ENCODE measurements at regions not wholly inside any gene's neighbourhood (a gene's known extent, or its start where the extent isn't known, plus 50 kb on each side); places are given as distances from the start of the nearest gene placed in this dataset.
A peak's percentile ranks its signal among the peaks of the same experiment; 100 is the strongest.

DNA sequence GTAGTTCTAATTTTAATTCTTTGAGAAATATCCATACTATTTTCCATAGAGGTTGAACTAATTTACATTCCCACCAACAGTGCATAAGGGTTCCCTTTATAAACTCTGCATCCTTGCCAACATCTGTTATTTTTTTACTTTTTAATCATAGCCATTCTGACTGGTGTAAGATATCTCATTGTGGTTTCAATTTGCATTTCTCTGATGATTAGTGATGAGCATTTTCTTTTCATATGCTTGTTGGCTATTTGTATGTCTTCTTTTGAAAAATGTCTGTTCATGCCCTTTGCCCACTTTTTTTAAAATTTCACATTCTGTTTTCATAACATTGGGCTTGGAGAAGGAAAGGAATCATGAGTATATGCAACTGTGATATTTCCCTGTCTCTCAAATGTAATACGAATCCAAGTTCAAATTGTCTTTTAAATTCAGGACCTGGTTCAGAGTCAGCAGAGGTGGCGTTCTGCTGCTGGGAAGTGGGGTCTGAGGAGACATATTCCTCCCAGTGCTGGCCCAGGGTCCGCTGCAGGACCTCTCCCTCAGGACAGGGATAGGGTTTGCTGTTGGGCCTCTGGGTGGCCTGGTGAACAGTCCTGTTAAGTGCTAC lies 81.2 kb upstream of the ETV6 start:
- Mint-ChIP-seq H3K4me3 (no peak overlapping the region), H3K36me3 (no peaks in the 10 kb centered on the region), H3K27me3 (ENCODE audit: insufficient read depth, low read depth) (peaks cover 3% of the 10 kb centered on the region), H3K4me1 (peaks cover 14% of the 10 kb centered on the region), H3K27ac (peak overlapping the region; percentile 37), H3K9me3 (peaks cover 5% of the 10 kb centered on the region)
- H3K27ac ChIP-seq, result no peak overlapping the region
- TF ChIP-seq, protein P1, sequence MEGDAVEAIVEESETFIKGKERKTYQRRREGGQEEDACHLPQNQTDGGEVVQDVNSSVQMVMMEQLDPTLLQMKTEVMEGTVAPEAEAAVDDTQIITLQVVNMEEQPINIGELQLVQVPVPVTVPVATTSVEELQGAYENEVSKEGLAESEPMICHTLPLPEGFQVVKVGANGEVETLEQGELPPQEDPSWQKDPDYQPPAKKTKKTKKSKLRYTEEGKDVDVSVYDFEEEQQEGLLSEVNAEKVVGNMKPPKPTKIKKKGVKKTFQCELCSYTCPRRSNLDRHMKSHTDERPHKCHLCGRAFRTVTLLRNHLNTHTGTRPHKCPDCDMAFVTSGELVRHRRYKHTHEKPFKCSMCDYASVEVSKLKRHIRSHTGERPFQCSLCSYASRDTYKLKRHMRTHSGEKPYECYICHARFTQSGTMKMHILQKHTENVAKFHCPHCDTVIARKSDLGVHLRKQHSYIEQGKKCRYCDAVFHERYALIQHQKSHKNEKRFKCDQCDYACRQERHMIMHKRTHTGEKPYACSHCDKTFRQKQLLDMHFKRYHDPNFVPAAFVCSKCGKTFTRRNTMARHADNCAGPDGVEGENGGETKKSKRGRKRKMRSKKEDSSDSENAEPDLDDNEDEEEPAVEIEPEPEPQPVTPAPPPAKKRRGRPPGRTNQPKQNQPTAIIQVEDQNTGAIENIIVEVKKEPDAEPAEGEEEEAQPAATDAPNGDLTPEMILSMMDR (IDR thresholded peaks at IDR 0.05), result no peak
- TF ChIP-seq EZH2phosphoT487 (IDR thresholded peaks at IDR 0.05) (no peak), EZH2 (IDR thresholded peaks at IDR 0.05) (no peak)
- H3K4me2 ChIP-seq, result no peak overlapping the region
- H2AFZ ChIP-seq (replicated peaks), result no peak overlapping the region
- no peaks in the 10 kb centered on the region for H3K4me1 ChIP-seq
- H3K9me3 ChIP-seq (ENCODE audit: low read depth), result no peaks in the 10 kb centered on the region
- H3K36me3 ChIP-seq, result no peaks in the 10 kb centered on the region
- no peaks in the 10 kb centered on the region for H3K27me3 ChIP-seq
- no peak for DNase-seq (ENCODE audit: low spot score)
- no peaks in the 10 kb centered on the region for H3K79me2 ChIP-seq (ENCODE audit: low read depth)
- H3K4me3 ChIP-seq, result no peak overlapping the region
- H4K20me1 ChIP-seq (ENCODE audit: low read depth), result no peaks in the 10 kb centered on the region
- no peaks in the 10 kb centered on the region for H3F3A ChIP-seq (ENCODE audit: low read depth)
- no peak overlapping the region for H3K9ac ChIP-seq

GRCh38 chr12:11568762-11569478 lies 80.6 kb upstream of the ETV6 start:
- Histone ChIP-seq H3K36me3 (no peaks in the 10 kb centered on the region), H2AFZ (replicated peaks) (no peak overlapping the region)

DNA sequence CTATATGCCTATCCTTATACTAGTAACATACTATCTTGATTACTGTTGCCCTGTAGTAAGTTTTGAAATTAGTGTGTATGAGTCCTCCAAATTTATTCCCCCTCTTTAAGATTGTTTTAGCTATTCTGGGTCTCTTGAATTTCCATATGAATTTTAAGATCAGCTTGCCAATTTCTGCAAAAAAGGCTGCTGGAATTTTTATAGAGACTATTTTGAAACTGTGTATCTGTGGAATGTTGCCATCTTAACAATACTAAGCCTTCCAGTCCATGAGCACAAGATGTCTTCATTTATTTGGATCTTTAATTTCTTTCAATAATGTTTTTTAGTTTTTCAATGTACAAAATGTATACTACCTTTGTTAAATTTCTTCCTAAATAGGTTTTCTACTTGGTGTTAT lies 79.8 kb upstream of the ETV6 start:
- Mint-ChIP-seq H3K27me3 (ENCODE audit: insufficient read depth, low read depth) (peaks cover 3% of the 10 kb centered on the region), H3K4me1 (peaks cover 14% of the 10 kb centered on the region), H3K9me3 (peaks cover 10% of the 10 kb centered on the region), H3K36me3 (no peaks in the 10 kb centered on the region), H3K4me3 (no peak overlapping the region), H3K27ac (no peak overlapping the region)
- TF ChIP-seq EZH2 (IDR thresholded peaks at IDR 0.05) (no peak), EZH2phosphoT487 (IDR thresholded peaks at IDR 0.05) (no peak)
- TF ChIP-seq, protein P1 (IDR thresholded peaks at IDR 0.05), result no peak
- Histone ChIP-seq H3K4me1 (no peaks in the 10 kb centered on the region), H3K9me3 (ENCODE audit: low read depth) (peaks cover 3% of the 10 kb centered on the region), H3K4me2 (no peak overlapping the region), H3K4me3 (no peak overlapping the region), H3K9ac (no peak overlapping the region), H3K36me3 (no peaks in the 10 kb centered on the region), H3F3A (ENCODE audit: low read depth) (no peaks in the 10 kb centered on the region), H2AFZ (replicated peaks) (no peak overlapping the region), H3K79me2 (ENCODE audit: low read depth) (no peaks in the 10 kb centered on the region), H3K27me3 (no peaks in the 10 kb centered on the region), H3K27ac (no peak overlapping the region), H4K20me1 (ENCODE audit: low read depth) (no peaks in the 10 kb centered on the region)
- no peak for DNase-seq (ENCODE audit: low spot score)

More at GRCh38 chr12:11568762-11569478, 80.6 kb upstream of the ETV6 start:
- no peak overlapping the region for H3K9ac ChIP-seq
- no peaks in the 10 kb centered on the region for H3K36me3 Mint-ChIP-seq
- H4K20me1 ChIP-seq (ENCODE audit: low read depth), result no peaks in the 10 kb centered on the region
- H3K27me3 ChIP-seq, result no peaks in the 10 kb centered on the region
- no peaks in the 10 kb centered on the region for H3K4me1 ChIP-seq
- H3K27ac Mint-ChIP-seq, result peak overlapping the region; percentile 50
- peaks cover 3% of the 10 kb centered on the region for H3K27me3 Mint-ChIP-seq (ENCODE audit: insufficient read depth, low read depth)
- TF ChIP-seq EZH2 (IDR thresholded peaks at IDR 0.05), result no peak
- no peak for TF ChIP-seq EZH2phosphoT487 (IDR thresholded peaks at IDR 0.05)
- TF ChIP-seq, protein P1 (IDR thresholded peaks at IDR 0.05), result no peak
- no peak overlapping the region for H3K4me3 ChIP-seq
- H3K79me2 ChIP-seq (ENCODE audit: low read depth), result no peaks in the 10 kb centered on the region
- H3K4me2 ChIP-seq, result no peak overlapping the region
- no peak for DNase-seq (ENCODE audit: low spot score)
- peaks cover 7% of the 10 kb centered on the region for H3K9me3 Mint-ChIP-seq
- no peaks in the 10 kb centered on the region for H3F3A ChIP-seq (ENCODE audit: low read depth)
- peaks cover 2% of the 10 kb centered on the region for H3K9me3 ChIP-seq (ENCODE audit: low read depth)
- no peak overlapping the region for H3K27ac ChIP-seq
- peaks cover 14% of the 10 kb centered on the region for H3K4me1 Mint-ChIP-seq
- no peak overlapping the region for H3K4me3 Mint-ChIP-seq

Measured in neural progenitor cell (in vitro differentiated cells).